ENCODE measurements at regions not wholly inside any gene's neighbourhood (a gene's known extent, or its start where the extent isn't known, plus 50 kb on each side); places are given as distances from the start of the nearest gene placed in this dataset.

DNA sequence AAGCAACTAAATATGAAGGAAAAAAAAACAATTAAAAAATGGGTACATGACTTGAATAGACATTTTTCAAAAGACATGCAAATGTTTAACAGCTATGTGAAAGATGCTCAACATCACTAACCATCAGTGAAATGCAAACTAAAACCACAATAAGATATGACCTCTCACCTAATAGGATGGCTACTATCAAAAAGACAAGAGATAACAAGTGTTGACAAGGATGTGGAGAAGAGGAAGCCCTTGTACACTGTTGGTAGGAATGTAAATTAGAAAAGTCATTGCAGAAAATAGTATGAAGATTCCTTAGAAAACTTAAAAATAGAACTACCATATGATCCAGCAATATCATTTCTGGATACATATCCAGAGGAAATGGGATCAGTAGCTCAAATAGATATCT, 324.7 kb upstream of the TLE4 start:
- TF ChIP-seq, protein P1, sequence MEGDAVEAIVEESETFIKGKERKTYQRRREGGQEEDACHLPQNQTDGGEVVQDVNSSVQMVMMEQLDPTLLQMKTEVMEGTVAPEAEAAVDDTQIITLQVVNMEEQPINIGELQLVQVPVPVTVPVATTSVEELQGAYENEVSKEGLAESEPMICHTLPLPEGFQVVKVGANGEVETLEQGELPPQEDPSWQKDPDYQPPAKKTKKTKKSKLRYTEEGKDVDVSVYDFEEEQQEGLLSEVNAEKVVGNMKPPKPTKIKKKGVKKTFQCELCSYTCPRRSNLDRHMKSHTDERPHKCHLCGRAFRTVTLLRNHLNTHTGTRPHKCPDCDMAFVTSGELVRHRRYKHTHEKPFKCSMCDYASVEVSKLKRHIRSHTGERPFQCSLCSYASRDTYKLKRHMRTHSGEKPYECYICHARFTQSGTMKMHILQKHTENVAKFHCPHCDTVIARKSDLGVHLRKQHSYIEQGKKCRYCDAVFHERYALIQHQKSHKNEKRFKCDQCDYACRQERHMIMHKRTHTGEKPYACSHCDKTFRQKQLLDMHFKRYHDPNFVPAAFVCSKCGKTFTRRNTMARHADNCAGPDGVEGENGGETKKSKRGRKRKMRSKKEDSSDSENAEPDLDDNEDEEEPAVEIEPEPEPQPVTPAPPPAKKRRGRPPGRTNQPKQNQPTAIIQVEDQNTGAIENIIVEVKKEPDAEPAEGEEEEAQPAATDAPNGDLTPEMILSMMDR (IDR thresholded peaks at IDR 0.05), result no peak
- TF ChIP-seq EZH2phosphoT487 (IDR thresholded peaks at IDR 0.05), result no peak
